HL-60 (cell line): ENCODE measurements at regions not wholly inside any gene's neighbourhood (a gene's known extent, or its start where the extent isn't known, plus 50 kb on each side); places are given as distances from the start of the nearest gene placed in this dataset.

Experiments used
- CTCF ChIP-seq: IDR thresholded peaks from one replicate; pipeline ENCODE4 v1.5.1; 2011; ENCODE audit warnings: low read length, control low read depth, inconsistent platforms; ENCODE audit not compliant: insufficient read depth
- GABPA ChIP-seq: IDR thresholded peaks from 2 replicates; pipeline ENCODE4 v1.6.1; 2012; ENCODE audit warnings: low read depth
- POLR2AphosphoS5 ChIP-seq: IDR thresholded peaks from 2 replicates; pipeline ENCODE4 v1.6.1; 2012; ENCODE audit warnings: low read depth
- REST ChIP-seq: IDR thresholded peaks from 2 replicates; pipeline ENCODE4 v1.6.1; 2012; ENCODE audit warnings: low read depth; ENCODE audit not compliant: insufficient replicate concordance
- SPI1 ChIP-seq: IDR thresholded peaks from 2 replicates; pipeline ENCODE4 v1.6.1; 2012; ENCODE audit warnings: low read depth, mild to moderate bottlenecking, borderline replicate concordance

GRCh38 chr7:10734595-10734994 is 239.1 kb upstream of the PHF14 start:
- TF ChIP-seq POLR2AphosphoS5 (no peak), CTCF (no peak), GABPA (no peak), REST (no peak), SPI1 (no peak)
